Caco-2 (cell line): ENCODE measurements at regions not wholly inside any gene's neighbourhood (a gene's known extent, or its start where the extent isn't known, plus 50 kb on each side); places are given as distances from the start of the nearest gene placed in this dataset.

ENCODE experiments used
- BruUV-seq: library from RNA; stranded (reverse); fragments of 400-500 nt; replicated peaks from 2 replicates; lab custom pipeline; 2021; lab: Mats Ljungman, UMichigan
- CTCF ChIA-PET: fragments of 300-600 bp; sonication (Branson Sonifier 250); formaldehyde crosslinking; loops from one replicate; lab custom pipeline; 2022; ENCODE audit warnings: antibody characterized with exemption; lab: Charles Lee
- POLR2A ChIA-PET: fragments of 300-600 bp; sonication (Branson Sonifier 250); formaldehyde crosslinking; loops from one replicate; lab custom pipeline; 2022; ENCODE audit warnings: antibody characterized with exemption; lab: Charles Lee
- DNase-seq, 2 experiments: peaks; one replicate each; pipeline versions ENCODE4 v3.0.0 to v3.0.0-alpha.2; 2020 to 2022
- H3K27me3 ChIP-seq: replicated peaks from 2 replicates; pipeline ENCODE4 v1.6.0; 2011; ENCODE audit warnings: low read length; ENCODE audit not compliant: control insufficient read depth, insufficient read depth
- H3K36me3 ChIP-seq: 2 replicates; pipeline ENCODE4 v1.5.1; 2011; ENCODE audit warnings: low read length; ENCODE audit not compliant: control insufficient read depth, insufficient read depth
- H3K4me1 ChIP-seq: fragments of 250-450 bp; sonication (Bioruptor Pico); 2 replicates; pipeline ENCODE4 v1.5.1; 2020; ENCODE audit warnings: mild to moderate bottlenecking
- H3K4me3 ChIP-seq: 2 replicates; pipeline ENCODE4 v1.5.1; 2011; ENCODE audit warnings: low read depth, mild to moderate bottlenecking, control low read depth, low read length
- H3K9me3 ChIP-seq: fragments of 250-450 bp; sonication (Bioruptor Pico); 2 replicates; pipeline ENCODE4 v1.5.1; 2020; ENCODE audit warnings: mild to moderate bottlenecking, moderate library complexity
- H3K27ac Mint-ChIP-seq: one replicate; pipeline ENCODE4 v1.8.0; 2022; ENCODE audit warnings: mixed read lengths; ENCODE audit not compliant: unreplicated experiment
- H3K27me3 Mint-ChIP-seq: one replicate; pipeline ENCODE4 v1.8.0; 2022; ENCODE audit warnings: mixed read lengths; ENCODE audit not compliant: insufficient read depth, unreplicated experiment
- H3K36me3 Mint-ChIP-seq: one replicate; pipeline ENCODE4 v1.8.0; 2022; ENCODE audit warnings: mild to moderate bottlenecking, mixed read lengths; ENCODE audit not compliant: insufficient read depth, unreplicated experiment
- H3K4me1 Mint-ChIP-seq: one replicate; pipeline ENCODE4 v1.8.0; 2022; ENCODE audit warnings: low read depth, mixed read lengths; ENCODE audit not compliant: unreplicated experiment
- H3K4me3 Mint-ChIP-seq: one replicate; pipeline ENCODE4 v1.8.0; 2022; ENCODE audit warnings: mild to moderate bottlenecking, moderate library complexity, mixed read lengths; ENCODE audit not compliant: unreplicated experiment
- H3K9me3 Mint-ChIP-seq: one replicate; pipeline ENCODE4 v1.8.0; 2022; ENCODE audit warnings: mixed read lengths; ENCODE audit not compliant: unreplicated experiment
- CTCF ChIP-seq, 2 experiments: fragments of 200-600 bp in 1 of 2; IDR thresholded peaks; 1 replicate in 1 of 2; 2 replicates in 1 of 2; pipeline versions ENCODE4 v1.5.1 to v1.8.0; 2011 to 2022; ENCODE audit warnings: antibody characterized with exemption in 1 of 2, control low read depth in 1 of 2, inconsistent platforms in 1 of 2, low read depth in 1 of 2, low read length in 1 of 2, mild to moderate bottlenecking in 1 of 2, moderate library complexity in 1 of 2; ENCODE audit not compliant: insufficient read depth in 1 of 2, severe bottlenecking in 1 of 2, unreplicated experiment in 1 of 2
- intact Hi-C: fragments of 100-400 bp; cut with micrococcal nuclease; formaldehyde crosslinking; loops from one replicate; pipeline ENCODE4 v1.10.0; 2022; ENCODE audit not compliant: unreplicated experiment

- Mint-ChIP-seq H3K9me3 (no peaks in the 10 kb centered on the region), H3K27ac (no peak overlapping the region), H3K27me3 (no peaks in the 10 kb centered on the region), H3K36me3 (no peaks in the 10 kb centered on the region), H3K4me1 (no peaks in the 10 kb centered on the region), H3K4me3 (no peak overlapping the region)
- ChIA-PET CTCF (no interaction called here), POLR2A (no interaction called here)
- intact Hi-C loops = no loop called here
- no peak for TF ChIP-seq CTCF (IDR thresholded peaks at IDR 0.05; ENCODE audit: insufficient read depth in 1 of 2, low read depth in 1 of 2, low read length in 1 of 2, severe bottlenecking in 1 of 2, unreplicated experiment in 1 of 2)
- Histone ChIP-seq H3K4me3 (no peak overlapping the region), H3K9me3 (no peaks in the 10 kb centered on the region), H3K36me3 (no peaks in the 10 kb centered on the region), H3K4me1 (no peaks in the 10 kb centered on the region), H3K27me3 (no peaks in the 10 kb centered on the region)
- DNase-seq = no peak
- no TSS peak for BruUV-seq
Observed at GRCh38 chr9:7676609-7677156, 122.9 kb downstream of the DMAC1 start.

GRCh38 chr9:7671847-7672246 is 127.7 kb downstream of the DMAC1 start:
- no TSS peak for BruUV-seq
- no peaks in the 10 kb centered on the region for H3K36me3 ChIP-seq
- Mint-ChIP-seq H3K4me1 (no peaks in the 10 kb centered on the region), H3K36me3 (no peaks in the 10 kb centered on the region), H3K9me3 (no peaks in the 10 kb centered on the region), H3K27ac (no peak overlapping the region), H3K4me3 (no peak overlapping the region), H3K27me3 (no peaks in the 10 kb centered on the region)
- POLR2A ChIA-PET = no interaction called here
- TF ChIP-seq CTCF (IDR thresholded peaks at IDR 0.05; ENCODE audit: insufficient read depth in 1 of 2, low read depth in 1 of 2, low read length in 1 of 2, severe bottlenecking in 1 of 2, unreplicated experiment in 1 of 2) = no peak
- H3K9me3 ChIP-seq = no peaks in the 10 kb centered on the region
- H3K4me1 ChIP-seq = no peaks in the 10 kb centered on the region
- DNase-seq = no peak
- CTCF ChIA-PET = no interaction called here
- intact Hi-C loops = no loop called here
- H3K27me3 ChIP-seq = no peaks in the 10 kb centered on the region
- H3K4me3 ChIP-seq = no peak overlapping the region

GRCh38 chr9:7668541-7668940 is 131.0 kb downstream of the DMAC1 start:
- no peak overlapping the region for H3K27ac Mint-ChIP-seq
- no peak for DNase-seq
- TF ChIP-seq CTCF (IDR thresholded peaks at IDR 0.05; ENCODE audit: insufficient read depth in 1 of 2, low read depth in 1 of 2, low read length in 1 of 2, severe bottlenecking in 1 of 2, unreplicated experiment in 1 of 2) = no peak
- Histone ChIP-seq H3K9me3 (no peaks in the 10 kb centered on the region), H3K36me3 (no peaks in the 10 kb centered on the region), H3K4me1 (no peaks in the 10 kb centered on the region), H3K27me3 (no peaks in the 10 kb centered on the region), H3K4me3 (no peak overlapping the region)
- no peak overlapping the region for H3K4me3 Mint-ChIP-seq
- H3K36me3 Mint-ChIP-seq = no peaks in the 10 kb centered on the region
- peaks cover 17% of the 10 kb centered on the region for H3K4me1 Mint-ChIP-seq
- H3K27me3 Mint-ChIP-seq = no peaks in the 10 kb centered on the region
- no TSS peak for BruUV-seq
- H3K9me3 Mint-ChIP-seq = no peaks in the 10 kb centered on the region
- ChIA-PET POLR2A (no interaction called here), CTCF (no interaction called here)
- intact Hi-C loops = no loop called here
